Smooth muscle cell (in vitro differentiated cells): ENCODE measurements at regions not wholly inside any gene's neighbourhood (a gene's known extent, or its start where the extent isn't known, plus 50 kb on each side); places are given as distances from the start of the nearest gene placed in this dataset.
"Not testable (repeated sequence)": the region's sequence is repeated elsewhere in the genome, so short reads cannot be mapped to it uniquely, and the experiment has no call there.

Source experiments
- DNase-seq: peaks from one replicate; lab custom pipeline; 2025; ENCODE audit not compliant: unreplicated experiment; lab: John Stamatoyannopoulos, UW
- H2AFZ ChIP-seq: fragments of 200-600 bp; sonication (generic); 2 replicates; pipeline ENCODE4 v1.6.0; 2016; ENCODE audit warnings: antibody characterized with exemption, low read depth, mild to moderate bottlenecking
- H3F3A ChIP-seq: fragments of 200-600 bp; sonication (generic); 2 replicates; pipeline ENCODE4 v1.6.0; 2017; ENCODE audit warnings: antibody characterized with exemption, low read depth
- H3K27ac ChIP-seq: fragments of 200-600 bp; sonication (generic); 2 replicates; pipeline ENCODE4 v1.5.1; 2016; ENCODE audit warnings: low read depth, mild to moderate bottlenecking
- H3K27me3 ChIP-seq: fragments of 200-600 bp; sonication (generic); 2 replicates; pipeline ENCODE4 v1.6.1; 2016; ENCODE audit warnings: low read depth, mild to moderate bottlenecking
- H3K36me3 ChIP-seq: fragments of 200-600 bp; sonication (generic); 2 replicates; pipeline ENCODE4 v1.5.1; 2016; ENCODE audit warnings: low read depth
- H3K4me1 ChIP-seq: fragments of 200-600 bp; sonication (generic); 2 replicates; pipeline ENCODE4 v1.5.1; 2016; ENCODE audit warnings: low read depth
- H3K4me2 ChIP-seq: fragments of 200-600 bp; sonication (generic); 2 replicates; pipeline ENCODE4 v1.6.0; 2016; ENCODE audit warnings: mild to moderate bottlenecking
- H3K4me3 ChIP-seq: fragments of 200-600 bp; sonication (generic); 2 replicates; pipeline ENCODE4 v1.5.1; 2016; ENCODE audit warnings: mild to moderate bottlenecking
- H3K79me2 ChIP-seq: fragments of 200-600 bp; sonication (generic); 2 replicates; pipeline ENCODE4 v1.6.0; 2016; ENCODE audit warnings: low read depth, mild to moderate bottlenecking
- H3K9ac ChIP-seq: fragments of 200-600 bp; sonication (generic); 2 replicates; pipeline ENCODE4 v1.6.0; 2016; ENCODE audit warnings: low read depth
- H3K9me3 ChIP-seq: fragments of 200-600 bp; sonication (generic); replicated peaks from 2 replicates; pipeline ENCODE4 v1.5.1; 2016; ENCODE audit warnings: low read depth
- H4K20me1 ChIP-seq: fragments of 200-600 bp; sonication (generic); 2 replicates; pipeline ENCODE4 v1.6.0; 2016; ENCODE audit warnings: low read depth
- WGBS: methylation state at CpG from one replicate; pipeline ENCODE4 v1.1.7; 2016; ENCODE audit warnings: low lambda C conversion rate; 5-methylcytosine and 5-hydroxymethylcytosine counted together

DNA sequence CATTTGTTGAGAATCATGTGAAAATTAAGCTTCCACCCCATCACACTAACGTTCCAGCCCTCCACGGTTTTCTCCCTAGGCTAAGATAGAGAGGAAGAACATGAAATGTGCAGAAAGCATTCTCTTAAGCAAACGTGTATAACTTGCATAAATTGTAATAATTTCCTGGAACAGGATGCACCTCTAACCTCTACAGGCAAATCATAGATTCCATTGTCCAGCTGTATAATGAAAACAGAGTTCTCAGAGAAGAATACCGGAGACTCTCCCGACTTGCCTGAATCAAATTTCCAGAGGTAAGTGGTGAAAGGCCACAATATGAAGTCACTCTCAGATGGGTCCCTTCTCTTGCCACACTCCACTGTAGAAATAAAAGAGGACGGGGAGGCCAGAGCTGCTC is 87.7 kb downstream of the PPIAL4A start:
- not testable (repeated sequence) for H2AFZ ChIP-seq, H3K4me3 ChIP-seq, H3K4me1 ChIP-seq, H3K79me2 ChIP-seq, H3F3A ChIP-seq, H3K4me2 ChIP-seq, H3K27me3 ChIP-seq, H3K9me3 ChIP-seq, H3K9ac ChIP-seq, H4K20me1 ChIP-seq, DNase-seq, H3K36me3 ChIP-seq, H3K27ac ChIP-seq
- WGBS: 92% methylated on average over 5 of the region's 6 CpGs

DNA sequence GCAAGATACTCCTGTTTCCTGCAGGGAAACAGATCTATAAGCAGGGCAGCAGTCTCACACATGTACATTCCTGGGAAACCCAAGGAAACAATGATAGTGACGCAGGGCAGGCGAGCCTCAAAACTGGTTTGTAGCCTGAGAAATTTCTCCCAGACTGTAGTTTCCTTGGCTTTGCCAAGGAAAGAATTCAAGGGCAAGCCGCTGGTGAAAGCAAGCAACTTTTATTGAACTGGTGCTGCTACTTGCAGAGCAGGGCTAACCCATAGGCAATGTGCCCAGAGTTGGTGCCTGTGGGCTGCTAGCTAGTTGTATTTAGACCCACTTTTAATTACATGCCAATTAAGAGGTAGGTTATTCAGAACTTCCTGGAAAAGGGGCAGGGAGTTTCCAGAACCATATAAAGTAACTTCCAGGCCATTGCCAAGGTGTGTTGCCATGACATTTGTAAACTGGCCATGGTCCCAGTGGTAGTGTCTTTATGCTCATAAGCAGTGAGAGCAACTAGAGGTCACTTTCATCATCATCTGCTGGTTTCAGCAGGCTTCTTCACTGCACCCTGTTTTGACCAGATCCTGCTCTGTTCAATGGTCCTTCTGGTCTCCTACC is 92.0 kb downstream of the PPIAL4A start:
- 78% methylated on average over 3 of the region's 3 CpGs for WGBS

DNA sequence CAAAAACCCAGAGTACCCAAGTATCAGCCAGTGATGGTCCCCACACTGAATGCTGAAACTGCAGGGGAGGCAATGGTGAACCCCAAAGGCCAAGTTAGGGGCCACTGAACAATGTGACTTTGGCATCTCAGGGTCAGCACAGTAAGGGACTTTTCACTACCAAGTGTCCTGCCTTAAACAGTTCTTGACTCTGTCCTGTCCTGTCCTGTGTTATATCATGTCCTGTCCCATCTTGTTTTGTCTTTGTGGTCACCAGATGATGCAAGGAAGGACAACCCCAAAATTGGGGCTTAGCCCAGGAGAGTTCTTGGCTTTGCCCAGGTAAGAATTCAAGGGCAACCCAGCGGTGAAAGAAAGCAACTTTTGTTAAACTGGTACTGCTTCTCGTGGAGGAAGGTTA is 105.0 kb downstream of the PPIAL4A start:
- H3K27ac ChIP-seq, H3K79me2 ChIP-seq, DNase-seq, H4K20me1 ChIP-seq, H3K27me3 ChIP-seq, H3K36me3 ChIP-seq, H3K9me3 ChIP-seq, H3K4me2 ChIP-seq, H3K4me3 ChIP-seq, H2AFZ ChIP-seq, H3K9ac ChIP-seq, H3K4me1 ChIP-seq, H3F3A ChIP-seq: not testable (repeated sequence)
- WGBS: no CpG with 5 or more reads among the region's 2 CpGs

More for the DNA sequence above, 92.0 kb downstream of the PPIAL4A start:
- not testable (repeated sequence) for H3K9me3 ChIP-seq, H3K27me3 ChIP-seq, H4K20me1 ChIP-seq, H3K79me2 ChIP-seq, H3K4me3 ChIP-seq, H3F3A ChIP-seq, H3K4me2 ChIP-seq, H3K4me1 ChIP-seq, H2AFZ ChIP-seq, H3K9ac ChIP-seq, H3K27ac ChIP-seq, DNase-seq, H3K36me3 ChIP-seq

DNA sequence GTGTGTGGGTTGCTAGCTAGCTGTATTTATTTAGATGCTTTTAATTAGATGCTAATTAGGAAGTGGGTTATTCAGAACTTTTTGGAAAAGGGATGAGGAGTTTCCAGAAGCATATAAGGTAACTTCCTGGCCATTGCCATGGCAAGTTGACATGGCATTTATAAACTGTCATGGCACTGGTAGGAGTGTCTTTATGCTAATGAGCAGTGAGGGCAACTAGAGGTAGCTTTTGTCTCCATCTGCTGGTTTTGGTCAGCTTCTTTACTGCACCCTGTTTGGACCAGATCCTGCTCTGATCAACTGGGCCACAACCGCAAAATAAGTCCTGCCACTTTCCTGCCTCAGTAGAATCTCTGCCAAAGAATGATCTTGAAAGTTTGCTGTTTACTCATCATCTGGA is 105.5 kb downstream of the PPIAL4A start:
- H3K36me3 ChIP-seq, H3K27ac ChIP-seq, H4K20me1 ChIP-seq, H3K4me2 ChIP-seq, H2AFZ ChIP-seq, H3K79me2 ChIP-seq, H3K4me1 ChIP-seq, H3K9ac ChIP-seq, H3F3A ChIP-seq, H3K27me3 ChIP-seq, H3K9me3 ChIP-seq, DNase-seq, H3K4me3 ChIP-seq: not testable (repeated sequence)
- no CpG with 5 or more reads among the region's 1 CpG for WGBS

DNA sequence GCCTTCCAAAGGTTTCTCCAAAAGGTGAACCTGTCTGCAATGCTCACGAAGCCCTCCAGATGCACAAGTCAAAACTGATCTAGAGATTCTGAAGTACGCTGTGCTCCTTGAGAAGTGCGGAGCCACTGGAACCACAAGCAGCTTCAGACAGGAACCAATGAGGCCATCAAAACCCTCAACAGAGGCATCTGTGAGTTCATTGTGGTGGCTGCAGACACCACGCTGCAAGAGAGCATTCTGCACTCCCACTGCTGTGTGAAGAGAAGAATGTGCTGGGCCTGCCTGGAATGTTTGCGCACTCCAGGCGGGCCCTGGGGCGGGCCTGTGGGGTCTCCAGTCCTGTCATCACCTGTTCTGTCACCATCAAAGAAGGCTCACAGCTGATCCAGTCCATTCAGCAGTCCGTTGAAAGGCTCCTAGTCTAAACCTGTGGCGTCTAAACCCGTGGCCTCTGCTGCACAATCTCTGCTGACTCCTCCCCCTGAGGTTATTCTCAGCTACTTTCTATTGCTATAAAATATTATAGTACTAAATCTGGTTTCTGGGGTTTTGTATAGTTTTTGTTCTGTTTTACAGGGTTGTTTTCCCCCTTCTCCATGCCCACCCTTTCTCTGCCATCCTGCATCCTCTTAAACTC is 111.6 kb downstream of the PPIAL4A start:
- WGBS: 55% methylated on average over 3 of the region's 10 CpGs

DNA sequence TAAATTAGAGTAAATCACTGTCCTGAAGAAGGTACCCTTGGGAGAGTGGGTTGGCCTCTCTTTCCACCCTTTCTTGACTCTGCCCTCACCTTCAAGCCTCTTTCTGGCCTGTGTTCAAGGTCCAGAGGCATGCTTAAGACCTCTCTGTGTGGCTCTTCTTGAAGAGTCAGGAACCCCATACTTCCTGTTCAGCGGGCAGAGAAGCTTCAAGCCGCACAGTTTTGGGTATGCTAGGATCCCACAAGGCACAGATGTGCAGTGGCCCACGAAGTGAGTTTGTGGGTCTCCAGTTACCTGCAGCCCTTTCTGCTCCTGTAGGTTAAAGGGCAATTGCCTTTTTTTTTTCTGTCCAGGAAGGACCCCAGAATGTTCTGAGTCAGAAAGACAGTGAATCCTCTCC is 113.7 kb downstream of the PPIAL4A start:
- H3K27ac ChIP-seq, H3F3A ChIP-seq, H3K9me3 ChIP-seq, H3K4me3 ChIP-seq, H3K4me1 ChIP-seq, H3K4me2 ChIP-seq, H3K9ac ChIP-seq, H3K36me3 ChIP-seq, DNase-seq, H3K79me2 ChIP-seq, H4K20me1 ChIP-seq, H3K27me3 ChIP-seq, H2AFZ ChIP-seq: not testable (repeated sequence)
- WGBS: 67% methylated on average over 1 of the region's 3 CpGs

More for the DNA sequence above, 111.6 kb downstream of the PPIAL4A start:
- not testable (repeated sequence) for H4K20me1 ChIP-seq, H3K4me3 ChIP-seq, DNase-seq, H3K36me3 ChIP-seq, H3K4me1 ChIP-seq, H3K9ac ChIP-seq, H3K4me2 ChIP-seq, H3F3A ChIP-seq, H3K79me2 ChIP-seq, H2AFZ ChIP-seq, H3K27ac ChIP-seq, H3K9me3 ChIP-seq, H3K27me3 ChIP-seq

GRCh38 chr1:121006826-121007225 is 117.3 kb downstream of the PPIAL4A start:
- not testable (repeated sequence) for H3K79me2 ChIP-seq, H3K27ac ChIP-seq, H3K36me3 ChIP-seq, H3K27me3 ChIP-seq, H3K4me1 ChIP-seq, H4K20me1 ChIP-seq, H3K4me2 ChIP-seq, H3K4me3 ChIP-seq, H3K9ac ChIP-seq, H3F3A ChIP-seq, H3K9me3 ChIP-seq, DNase-seq, H2AFZ ChIP-seq
- 80% methylated on average over 21 of the region's 21 CpGs for WGBS

DNA sequence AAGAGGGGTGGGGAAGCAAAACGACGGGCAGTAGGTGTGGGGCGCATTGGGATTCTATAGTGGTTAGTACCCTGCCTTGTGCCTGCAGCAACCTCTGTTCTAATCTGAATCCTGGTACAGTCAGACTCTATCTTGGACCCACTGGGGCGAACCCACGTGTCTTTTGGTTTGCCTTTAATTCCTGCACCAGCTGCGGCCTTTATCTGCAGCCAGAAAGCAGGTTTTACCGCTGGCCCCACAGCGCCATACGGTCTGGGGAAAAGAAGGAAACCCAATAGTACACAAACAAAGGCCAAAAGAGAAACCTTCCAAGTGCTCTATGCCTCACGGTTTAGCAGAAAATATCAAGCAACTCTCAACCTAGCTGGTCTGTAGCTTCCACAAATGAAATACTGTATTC is 118.2 kb downstream of the PPIAL4A start:
- H3K27ac ChIP-seq, H2AFZ ChIP-seq, H3K9me3 ChIP-seq, H3K4me1 ChIP-seq, H3K79me2 ChIP-seq, H3K9ac ChIP-seq, H4K20me1 ChIP-seq, DNase-seq, H3K4me3 ChIP-seq, H3K27me3 ChIP-seq, H3K4me2 ChIP-seq, H3F3A ChIP-seq, H3K36me3 ChIP-seq: not testable (repeated sequence)
- 79% methylated on average over 8 of the region's 10 CpGs for WGBS
